Dendritic cell treated with granulocyte-macrophage colony-stimulating factor and Interleukin-4, amounts not matched to agents 40 ng/mL and 50 ng/mL, for 4 days (primary cell): ENCODE measurements at regions not wholly inside any gene's neighbourhood (a gene's known extent, or its start where the extent isn't known, plus 50 kb on each side); places are given as distances from the start of the nearest gene placed in this dataset.
"Not testable (repeated sequence)": the region's sequence is repeated elsewhere in the genome, so short reads cannot be mapped to it uniquely, and the experiment has no call there.

Experiments used
- H3K27ac Mint-ChIP-seq: one replicate; pipeline ENCODE4 v1.8.0; 2022; ENCODE audit warnings: mild to moderate bottlenecking, mixed read lengths
- H3K27me3 Mint-ChIP-seq: one replicate; pipeline ENCODE4 v1.8.0; 2022; ENCODE audit warnings: mild to moderate bottlenecking, mixed read lengths
- H3K36me3 Mint-ChIP-seq: one replicate; pipeline ENCODE4 v1.8.0; 2022; ENCODE audit warnings: low read depth, mixed read lengths
- H3K4me1 Mint-ChIP-seq: one replicate; pipeline ENCODE4 v1.8.0; 2022; ENCODE audit warnings: low read depth, mixed read lengths
- H3K4me3 Mint-ChIP-seq: one replicate; pipeline ENCODE4 v1.8.0; 2022; ENCODE audit warnings: mild to moderate bottlenecking, moderate library complexity, mixed read lengths
- H3K9me3 Mint-ChIP-seq: one replicate; pipeline ENCODE4 v1.8.0; 2022; ENCODE audit warnings: mixed read lengths
- intact Hi-C: fragments of 100-400 bp; cut with micrococcal nuclease; formaldehyde crosslinking; loops from one replicate; pipeline ENCODE4 v1.15.0; 2022

DNA sequence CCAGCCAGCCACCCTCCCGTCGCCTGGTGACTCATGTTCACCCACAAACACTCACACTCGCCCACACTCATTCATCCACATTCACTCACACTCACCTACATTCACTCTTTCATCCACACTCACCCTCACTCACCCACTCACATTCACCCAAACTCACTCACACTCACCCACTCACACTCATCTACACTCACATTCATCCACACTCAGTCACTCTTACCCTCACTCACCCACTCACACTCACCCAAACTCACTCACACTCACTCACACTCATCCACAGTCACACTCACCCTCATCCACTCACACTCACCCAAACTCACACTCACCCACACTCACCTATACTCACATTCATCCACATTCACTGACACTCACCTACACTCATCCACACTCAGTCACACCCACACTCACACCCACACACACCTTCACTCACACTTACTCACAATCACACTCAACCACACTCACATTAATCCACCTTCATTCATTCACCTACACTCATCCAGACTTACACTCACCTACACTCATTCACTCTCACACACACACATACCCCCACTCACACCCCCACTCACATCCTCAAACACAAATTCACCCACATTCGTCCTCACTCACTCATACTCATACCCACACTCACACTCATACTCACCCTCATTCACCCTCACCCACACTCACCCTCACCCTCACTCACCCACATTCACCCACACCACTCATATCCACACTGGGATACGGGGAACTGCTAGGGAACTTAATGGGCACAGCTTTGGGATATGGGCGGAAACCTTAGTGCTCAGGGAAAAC lies 2221.6 kb upstream of the AGA start:
- Mint-ChIP-seq H3K4me3 (no peak overlapping the region), H3K27ac (no peak overlapping the region), H3K36me3 (no peaks in the 10 kb centered on the region), H3K27me3 (no peaks in the 10 kb centered on the region), H3K4me1 (no peaks in the 10 kb centered on the region), H3K9me3 (peaks cover 39% of the 10 kb centered on the region)
- intact Hi-C loops = no loop called here

DNA sequence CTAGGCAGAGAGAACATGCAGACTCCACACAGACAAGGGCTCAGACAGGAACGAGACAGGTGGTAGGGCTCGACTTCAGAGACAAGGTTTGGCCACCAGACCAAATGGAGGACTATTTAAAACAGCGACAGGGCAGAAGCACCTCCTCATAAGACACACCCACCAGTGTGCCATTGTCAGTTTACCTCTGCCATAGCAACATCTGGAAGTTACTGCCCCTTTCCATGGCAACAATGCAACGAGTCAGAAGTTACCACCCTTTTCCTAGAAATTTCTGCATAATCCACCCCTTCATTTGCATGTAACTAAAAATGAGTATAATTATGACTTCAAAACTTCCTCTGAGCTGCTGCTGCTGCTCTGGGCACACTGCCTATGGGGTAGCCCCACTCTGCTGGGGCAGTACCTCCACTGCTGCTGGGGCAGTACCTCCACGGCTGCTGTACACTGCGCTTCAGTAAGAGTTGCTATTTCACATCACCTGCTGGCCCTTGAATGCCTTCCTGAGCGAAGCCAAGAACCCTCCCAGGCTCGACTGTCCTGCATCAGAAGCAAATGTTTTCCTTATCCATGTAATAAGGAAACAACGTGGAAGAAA lies 2222.3 kb upstream of the AGA start:
- intact Hi-C loops = no loop called here
- H3K4me1 Mint-ChIP-seq = no peaks in the 10 kb centered on the region
- H3K36me3 Mint-ChIP-seq = no peaks in the 10 kb centered on the region
- no peak overlapping the region for H3K27ac Mint-ChIP-seq
- no peak overlapping the region for H3K4me3 Mint-ChIP-seq
- peaks cover 44% of the 10 kb centered on the region for H3K9me3 Mint-ChIP-seq
- no peaks in the 10 kb centered on the region for H3K27me3 Mint-ChIP-seq

DNA sequence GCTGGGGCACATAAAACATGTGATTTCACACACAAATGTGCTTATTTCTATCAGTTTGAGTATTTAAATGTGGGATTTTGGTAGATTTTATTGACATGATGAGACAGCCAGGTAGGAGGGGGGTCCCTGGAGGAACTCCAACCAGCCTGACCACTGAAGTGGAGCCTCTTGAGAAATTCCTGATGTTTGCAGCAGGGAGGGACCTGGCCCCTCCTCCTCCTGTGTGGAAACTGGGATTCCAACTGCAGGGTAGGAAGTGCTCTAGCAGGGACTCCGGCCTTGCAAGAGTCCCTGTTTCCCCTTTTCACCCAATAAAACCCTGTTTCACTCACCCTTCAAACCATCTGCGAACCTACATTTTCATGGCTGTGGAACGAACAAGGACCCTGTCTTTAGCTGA lies 2224.0 kb upstream of the AGA start:
- intact Hi-C loops = no loop called here
- Mint-ChIP-seq H3K4me1 (no peaks in the 10 kb centered on the region), H3K27me3 (no peaks in the 10 kb centered on the region), H3K9me3 (peaks cover 35% of the 10 kb centered on the region), H3K36me3 (no peaks in the 10 kb centered on the region), H3K4me3 (no peak overlapping the region), H3K27ac (no peak overlapping the region)

DNA sequence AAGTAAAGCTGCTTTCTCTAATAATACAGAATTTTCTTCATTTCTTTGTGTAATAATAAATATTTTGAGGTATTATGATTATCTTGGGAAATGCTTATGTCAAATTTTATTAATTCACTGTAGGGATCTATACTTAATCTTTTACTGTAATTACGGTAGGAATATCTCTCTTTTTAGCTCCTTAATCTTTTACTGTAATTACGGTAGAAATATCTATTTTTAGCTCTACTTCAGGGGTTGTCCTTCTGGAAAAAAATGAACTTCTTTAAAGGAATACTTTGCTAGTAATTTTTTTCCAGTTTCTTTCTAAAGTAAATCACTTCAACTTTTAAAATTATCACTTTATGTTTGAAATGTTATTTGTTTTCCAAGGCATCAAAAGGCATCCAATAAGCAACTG lies 2229.4 kb upstream of the AGA start:
- no peak overlapping the region for H3K4me3 Mint-ChIP-seq
- no peaks in the 10 kb centered on the region for H3K4me1 Mint-ChIP-seq
- no peaks in the 10 kb centered on the region for H3K27me3 Mint-ChIP-seq
- H3K27ac Mint-ChIP-seq = no peak overlapping the region
- intact Hi-C loops = no loop called here
- peaks cover 25% of the 10 kb centered on the region for H3K9me3 Mint-ChIP-seq
- no peaks in the 10 kb centered on the region for H3K36me3 Mint-ChIP-seq

DNA sequence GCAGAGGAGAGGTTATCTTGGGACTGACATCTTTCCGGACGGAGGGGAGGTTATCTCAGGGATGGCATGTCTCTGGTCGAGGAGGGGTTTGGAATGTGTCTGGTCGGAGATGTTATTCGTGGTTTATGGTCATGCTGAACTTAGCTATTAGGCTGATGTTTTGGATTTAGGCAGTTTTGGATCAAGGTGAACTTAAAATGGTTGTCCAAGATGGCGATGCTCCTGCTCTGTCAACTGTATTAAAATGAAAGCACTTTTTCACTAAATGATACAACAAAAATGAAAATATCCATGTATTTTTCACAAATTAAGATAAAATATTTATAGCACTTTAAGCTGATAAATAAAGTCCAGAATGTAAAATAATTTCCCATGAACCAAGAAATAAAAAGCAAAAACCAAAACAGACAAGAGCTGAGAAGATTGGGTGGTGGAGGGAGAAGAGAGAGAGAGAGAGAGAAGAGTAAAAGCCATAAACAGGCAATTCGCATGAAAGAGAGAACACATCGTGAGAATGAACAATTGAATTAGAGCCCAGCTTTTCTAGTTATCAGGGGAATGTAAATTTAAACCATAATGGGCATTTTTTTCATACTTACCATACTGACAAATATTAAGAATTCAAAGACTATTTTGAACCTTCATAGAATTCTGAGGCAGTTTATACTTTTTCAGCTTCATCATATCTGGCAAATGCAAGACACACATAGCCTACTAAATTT lies 2236.0 kb upstream of the AGA start:
- Mint-ChIP-seq H3K27ac (no peak overlapping the region), H3K4me3 (no peak overlapping the region), H3K27me3 (no peaks in the 10 kb centered on the region), H3K4me1 (no peaks in the 10 kb centered on the region), H3K9me3 (peaks cover 48% of the 10 kb centered on the region), H3K36me3 (no peaks in the 10 kb centered on the region)
- intact Hi-C loops = no loop called here

DNA sequence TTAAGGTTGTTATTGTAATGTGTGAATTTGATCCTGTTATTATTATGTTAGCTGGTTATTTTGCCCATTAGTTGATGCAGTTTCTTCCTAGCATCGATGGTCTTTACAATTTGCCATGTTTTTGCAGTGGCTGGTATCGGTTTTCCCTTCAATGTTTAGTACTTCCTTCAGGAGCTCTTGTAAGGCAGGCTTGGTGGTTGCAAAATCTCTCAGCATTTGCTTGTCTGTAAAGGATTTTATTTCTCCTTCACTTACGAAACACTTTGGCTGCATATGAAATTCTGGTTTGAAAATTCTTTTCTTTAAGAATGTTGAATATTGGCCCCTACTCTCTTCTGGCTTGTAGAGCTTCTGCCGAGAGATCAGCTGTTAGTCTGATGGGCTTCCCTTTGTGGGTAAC lies 2241.4 kb upstream of the AGA start:
- H3K27me3 Mint-ChIP-seq, H3K36me3 Mint-ChIP-seq, H3K4me1 Mint-ChIP-seq, H3K4me3 Mint-ChIP-seq, intact Hi-C loops, H3K27ac Mint-ChIP-seq: not testable (repeated sequence)
- H3K9me3 Mint-ChIP-seq = peaks cover 35% of the 10 kb centered on the region

DNA sequence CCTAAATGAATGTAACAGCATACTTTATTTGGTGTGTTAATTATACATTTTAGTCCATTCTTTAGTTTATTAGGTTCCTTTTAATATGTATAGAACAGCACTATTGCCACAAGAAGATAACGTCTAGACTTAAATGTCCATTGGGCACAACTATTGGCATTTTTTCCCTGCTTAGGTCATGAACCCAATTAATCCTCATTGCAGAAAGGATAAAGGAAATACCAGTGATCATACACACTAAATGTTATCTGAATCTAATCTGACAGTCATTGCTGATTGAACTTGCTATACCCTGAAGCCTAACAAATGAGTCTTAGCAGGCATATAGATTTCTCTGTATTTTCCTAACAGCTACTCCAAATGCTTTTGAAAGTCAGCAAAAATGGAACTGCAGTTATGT lies 2250.0 kb upstream of the AGA start:
- no peaks in the 10 kb centered on the region for H3K27me3 Mint-ChIP-seq
- no peak overlapping the region for H3K27ac Mint-ChIP-seq
- intact Hi-C loops = no loop called here
- no peaks in the 10 kb centered on the region for H3K36me3 Mint-ChIP-seq
- H3K4me3 Mint-ChIP-seq = no peak overlapping the region
- H3K4me1 Mint-ChIP-seq = no peaks in the 10 kb centered on the region
- no peaks in the 10 kb centered on the region for H3K9me3 Mint-ChIP-seq

DNA sequence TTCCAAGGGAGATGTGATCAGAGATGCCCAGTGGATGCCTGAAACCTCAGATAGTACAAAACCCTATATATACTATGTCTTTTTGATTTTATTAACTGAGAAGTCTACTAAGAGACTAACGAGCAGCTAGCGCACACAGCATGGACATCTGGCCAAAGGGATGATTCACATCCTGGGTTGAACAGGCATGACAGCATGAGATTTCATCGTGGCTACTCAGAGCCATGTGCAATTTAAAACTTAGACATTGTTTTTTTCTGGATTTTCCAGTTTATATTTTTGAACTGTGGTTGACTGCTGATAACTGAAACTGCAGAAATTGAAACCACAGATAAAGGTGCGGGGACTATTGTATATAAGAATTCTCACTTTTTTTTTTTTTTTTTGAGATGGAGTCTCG lies 2252.9 kb upstream of the AGA start:
- H3K4me3 Mint-ChIP-seq = no peak overlapping the region
- intact Hi-C loops = no loop called here
- H3K9me3 Mint-ChIP-seq = no peaks in the 10 kb centered on the region
- no peaks in the 10 kb centered on the region for H3K36me3 Mint-ChIP-seq
- no peaks in the 10 kb centered on the region for H3K27me3 Mint-ChIP-seq
- H3K27ac Mint-ChIP-seq = no peak overlapping the region
- H3K4me1 Mint-ChIP-seq = no peaks in the 10 kb centered on the region

DNA sequence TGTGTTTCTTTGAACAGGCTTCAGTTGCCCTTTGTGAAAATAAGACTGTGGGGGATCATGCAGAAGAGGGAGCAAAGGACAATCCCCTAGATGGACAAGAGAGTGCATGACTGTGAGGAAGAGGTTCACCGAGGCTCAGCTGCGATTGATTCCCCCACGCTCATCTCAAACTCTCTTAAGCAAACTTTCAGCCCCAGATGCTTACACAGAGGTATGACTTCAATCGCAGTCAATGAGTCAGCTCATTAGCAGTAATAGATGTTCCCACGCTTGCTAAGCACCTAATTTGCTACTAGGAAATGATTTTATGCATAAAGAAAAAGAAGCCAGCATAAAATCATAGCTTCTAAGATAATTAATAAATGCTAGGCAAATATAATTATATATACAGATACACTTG lies 2256.1 kb upstream of the AGA start:
- H3K27ac Mint-ChIP-seq = no peak overlapping the region
- no peaks in the 10 kb centered on the region for H3K27me3 Mint-ChIP-seq
- peaks cover 9% of the 10 kb centered on the region for H3K9me3 Mint-ChIP-seq
- no peaks in the 10 kb centered on the region for H3K4me1 Mint-ChIP-seq
- H3K36me3 Mint-ChIP-seq = no peaks in the 10 kb centered on the region
- H3K4me3 Mint-ChIP-seq = no peak overlapping the region
- intact Hi-C loops = no loop called here

DNA sequence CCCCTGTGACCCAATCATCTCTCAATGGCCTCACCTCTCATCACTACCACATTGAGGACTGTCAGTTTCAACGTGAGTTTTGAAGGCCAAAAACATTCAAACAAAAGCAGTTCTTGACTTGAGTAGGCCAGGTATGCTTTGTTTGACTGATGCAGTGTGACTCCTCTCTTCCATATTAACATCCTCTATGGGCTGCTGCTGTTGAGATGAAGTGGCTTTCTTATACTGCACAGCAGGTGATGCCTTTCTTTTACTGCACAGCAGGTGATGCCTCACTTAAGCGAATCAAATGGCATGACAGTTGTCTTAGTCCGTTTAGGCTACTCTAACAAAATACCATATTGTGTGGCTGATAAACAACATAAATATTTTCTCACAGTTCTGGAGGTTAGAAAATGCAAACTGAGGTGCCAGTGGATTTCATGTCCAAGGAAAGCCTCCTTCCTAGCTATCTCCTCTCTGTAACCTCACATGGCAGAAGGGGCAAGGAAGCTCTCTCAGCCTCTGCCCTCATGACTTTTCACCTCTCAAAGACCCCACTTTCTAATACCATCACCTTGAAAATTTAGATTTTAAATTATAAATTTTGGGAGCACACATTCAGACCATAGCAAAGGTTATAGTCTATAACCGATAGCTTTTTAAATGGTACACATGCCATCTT lies 2267.9 kb upstream of the AGA start:
- Mint-ChIP-seq H3K27me3 (no peaks in the 10 kb centered on the region), H3K4me1 (no peaks in the 10 kb centered on the region), H3K36me3 (no peaks in the 10 kb centered on the region), H3K9me3 (no peaks in the 10 kb centered on the region), H3K27ac (no peak overlapping the region), H3K4me3 (no peak overlapping the region)
- intact Hi-C loops = no loop called here

DNA sequence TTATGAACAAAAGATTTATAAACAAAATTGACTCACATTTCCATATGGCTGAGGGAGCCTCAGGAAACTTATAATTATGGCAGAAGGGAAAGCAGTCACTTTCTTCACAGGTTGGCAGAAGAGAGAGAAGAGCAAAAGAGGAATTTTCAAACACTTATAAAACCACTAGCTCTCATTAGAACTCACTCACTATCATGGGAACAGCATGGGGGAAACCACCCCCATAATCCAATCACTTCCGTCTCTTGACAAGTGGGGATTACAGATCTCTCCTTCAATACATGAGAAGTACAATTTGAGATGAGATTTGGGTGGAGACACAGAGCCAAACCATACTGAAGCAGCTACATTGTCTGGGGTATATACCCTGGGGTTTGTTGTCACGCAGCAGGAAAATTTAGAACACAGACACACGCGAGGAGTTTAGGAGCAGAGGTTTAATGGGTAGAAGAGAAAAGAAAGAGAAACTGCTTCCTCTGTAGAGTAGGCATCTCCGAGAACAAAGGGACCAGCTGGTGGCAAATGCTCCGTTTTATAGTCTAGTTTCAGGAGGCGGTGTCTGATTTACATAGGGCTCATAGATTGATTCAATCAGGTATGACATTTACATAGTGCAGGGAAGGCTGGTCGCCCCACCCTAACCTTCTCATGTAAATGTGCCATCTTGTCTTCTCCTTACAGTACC lies 2277.7 kb upstream of the AGA start:
- no peaks in the 10 kb centered on the region for H3K36me3 Mint-ChIP-seq
- intact Hi-C loops = no loop called here
- H3K4me1 Mint-ChIP-seq = no peaks in the 10 kb centered on the region
- H3K9me3 Mint-ChIP-seq = peaks cover 15% of the 10 kb centered on the region
- H3K27me3 Mint-ChIP-seq = no peaks in the 10 kb centered on the region
- H3K4me3 Mint-ChIP-seq = no peak overlapping the region
- no peak overlapping the region for H3K27ac Mint-ChIP-seq

DNA sequence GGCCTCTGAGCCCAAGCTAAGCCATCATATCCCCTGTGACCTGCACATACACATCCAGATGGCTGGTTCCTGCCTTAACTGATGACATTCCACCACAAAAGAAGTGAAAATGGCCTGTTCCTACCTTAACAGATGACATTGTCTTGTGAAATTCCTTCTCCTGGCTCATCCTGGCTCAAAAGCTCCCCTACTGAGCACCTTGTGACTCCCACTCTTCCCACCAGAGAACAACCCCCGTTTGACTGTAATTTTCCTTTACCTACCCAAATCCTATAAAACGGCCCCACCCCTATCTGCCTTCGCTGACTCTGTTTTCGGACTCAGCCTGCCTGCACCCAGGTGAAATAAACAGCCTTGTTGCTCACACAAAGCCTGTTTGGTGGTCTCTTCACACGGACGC lies 2284.3 kb upstream of the AGA start:
- H3K36me3 Mint-ChIP-seq, H3K4me1 Mint-ChIP-seq, H3K27ac Mint-ChIP-seq, H3K9me3 Mint-ChIP-seq, H3K27me3 Mint-ChIP-seq, intact Hi-C loops, H3K4me3 Mint-ChIP-seq: not testable (repeated sequence)

DNA sequence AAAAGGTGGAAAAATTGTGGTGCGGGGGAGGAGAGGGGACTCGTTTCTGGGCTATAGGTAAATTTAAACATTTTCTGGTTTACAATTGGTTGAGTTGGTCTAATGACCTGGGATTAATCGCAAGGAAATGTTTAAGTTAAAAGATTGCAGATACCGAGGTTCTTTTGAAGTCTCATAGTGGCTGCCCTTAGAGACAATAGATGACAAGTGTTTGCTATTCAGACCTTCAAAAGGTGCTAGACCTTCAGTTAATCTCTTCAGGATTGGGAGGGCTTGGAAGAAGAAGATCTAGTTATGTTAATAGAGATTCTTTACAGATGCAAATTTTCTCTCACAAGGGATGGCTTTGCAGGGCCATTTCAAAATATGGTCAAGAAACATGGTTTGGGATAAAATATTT lies 2286.1 kb upstream of the AGA start:
- intact Hi-C loops = no loop called here
- no peak overlapping the region for H3K4me3 Mint-ChIP-seq
- H3K27me3 Mint-ChIP-seq = no peaks in the 10 kb centered on the region
- H3K27ac Mint-ChIP-seq = no peak overlapping the region
- no peaks in the 10 kb centered on the region for H3K36me3 Mint-ChIP-seq
- H3K9me3 Mint-ChIP-seq = peaks cover 12% of the 10 kb centered on the region
- H3K4me1 Mint-ChIP-seq = no peaks in the 10 kb centered on the region

DNA sequence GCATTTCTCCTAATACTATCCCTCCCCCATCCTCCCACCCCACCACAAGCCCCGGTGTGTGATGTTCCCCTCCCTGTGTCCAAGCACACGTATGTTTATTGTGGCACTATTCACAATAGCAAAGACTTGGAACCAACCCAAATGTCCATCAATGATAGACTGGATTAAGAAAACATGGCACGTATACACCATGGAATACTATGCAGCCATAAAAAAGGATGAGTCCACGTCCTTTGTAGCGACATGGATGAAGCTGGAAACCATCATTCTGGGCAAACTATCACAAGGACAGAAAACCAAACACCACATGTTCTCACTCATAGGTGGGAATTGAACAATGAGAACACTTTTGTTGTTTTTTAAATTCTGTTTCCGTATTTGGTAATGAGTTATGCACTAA lies 2294.6 kb upstream of the AGA start:
- H3K27me3 Mint-ChIP-seq, H3K27ac Mint-ChIP-seq, H3K4me3 Mint-ChIP-seq, H3K36me3 Mint-ChIP-seq, H3K4me1 Mint-ChIP-seq, intact Hi-C loops: not testable (repeated sequence)
- peaks cover 15% of the 10 kb centered on the region for H3K9me3 Mint-ChIP-seq
